ENCODE measurements at regions not wholly inside any gene's neighbourhood (a gene's known extent, or its start where the extent isn't known, plus 50 kb on each side); places are given as distances from the start of the nearest gene placed in this dataset.

GRCh38 chr12:45599196-45599595, 130.3 kb upstream of the ARID2 start:
- H3K4me3 ChIP-seq: no peak overlapping the region
- TF ChIP-seq CTCF (IDR thresholded peaks at IDR 0.05): no peak
- no peaks in the 10 kb centered on the region for H3K4me1 ChIP-seq
- H3K27ac ChIP-seq: no peak overlapping the region
- no peaks in the 10 kb centered on the region for H3K27me3 ChIP-seq
- no peaks in the 10 kb centered on the region for H3K36me3 ChIP-seq
- ATAC-seq (no peak), DNase-seq (no peak)
- H3K9me3 ChIP-seq: no peaks in the 10 kb centered on the region
- intact Hi-C loops (cut with DNase I): no loop called here

GRCh38 chr12:45601390-45601789, 128.1 kb upstream of the ARID2 start:
- Histone ChIP-seq H3K9me3 (peaks cover 0 to 13% of the 10 kb centered on the region in 2 donors), H3K27ac (no peak overlapping the region), H3K27me3 (no peaks in the 10 kb centered on the region), H3K4me1 (no peaks in the 10 kb centered on the region), H3K36me3 (no peaks in the 10 kb centered on the region), H3K4me3 (no peak overlapping the region)
- no peak for DNase-seq
- intact Hi-C loops (cut with DNase I): no loop called here
- no peak for ATAC-seq
- TF ChIP-seq CTCF (IDR thresholded peaks at IDR 0.05): no peak

- ATAC-seq (no peak), DNase-seq (no peak)
- peaks cover 0 to 13% of the 10 kb centered on the region in 2 donors for H3K9me3 ChIP-seq
- H3K4me3 ChIP-seq: no peak overlapping the region
- H3K27ac ChIP-seq: no peak overlapping the region
- TF ChIP-seq CTCF (IDR thresholded peaks at IDR 0.05): no peak
- H3K36me3 ChIP-seq: no peaks in the 10 kb centered on the region
- no peaks in the 10 kb centered on the region for H3K4me1 ChIP-seq
- no peaks in the 10 kb centered on the region for H3K27me3 ChIP-seq
- intact Hi-C loops (cut with DNase I): no loop called here
These were observed 127.6 kb upstream of the ARID2 start for GRCh38 chr12:45601888-45602287.

GRCh38 chr12:45605624-45606023, 123.9 kb upstream of the ARID2 start:
- peaks cover 0 to 5% of the 10 kb centered on the region in 2 donors for H3K27me3 ChIP-seq
- no peak overlapping the region for H3K27ac ChIP-seq
- no peak overlapping the region for H3K4me3 ChIP-seq
- peaks cover 0 to 13% of the 10 kb centered on the region in 2 donors for H3K9me3 ChIP-seq
- DNase-seq: no peak
- no peaks in the 10 kb centered on the region for H3K36me3 ChIP-seq
- intact Hi-C loops (cut with DNase I): no loop called here
- TF ChIP-seq CTCF (IDR thresholded peaks at IDR 0.05): no peak
- H3K4me1 ChIP-seq: no peaks in the 10 kb centered on the region
- ATAC-seq: no peak

GRCh38 chr12:45611061-45611460, 118.4 kb upstream of the ARID2 start:
- intact Hi-C loops (cut with DNase I): no loop called here
- Histone ChIP-seq H3K27ac (no peak overlapping the region), H3K4me1 (no peaks in the 10 kb centered on the region), H3K9me3 (peaks cover 0 to under 1% of the 10 kb centered on the region in 2 donors), H3K27me3 (peaks cover 0 to 14% of the 10 kb centered on the region in 2 donors), H3K36me3 (no peaks in the 10 kb centered on the region), H3K4me3 (no peak overlapping the region)
- no peak for TF ChIP-seq CTCF (IDR thresholded peaks at IDR 0.05)
- ATAC-seq (no peak), DNase-seq (no peak)
